Loucy (cell line): ENCODE measurements at regions not wholly inside any gene's neighbourhood (a gene's known extent, or its start where the extent isn't known, plus 50 kb on each side); places are given as distances from the start of the nearest gene placed in this dataset.

Experiments used
- EZH2phosphoT487 ChIP-seq: fragments of 200-600 bp; IDR thresholded peaks from 2 replicates; pipeline ENCODE4 v1.6.1; 2018; ENCODE audit warnings: antibody characterized with exemption, mild to moderate bottlenecking, moderate library complexity, borderline replicate concordance
- TF ChIP-seq, protein P1 (sequence below): fragments of 200-600 bp; sonication (generic); conservative IDR thresholded peaks from 2 replicates; pipeline ENCODE4 v1.5.1; 2014; ENCODE audit warnings: mild to moderate bottlenecking, antibody characterized with exemption, low read length

DNA sequence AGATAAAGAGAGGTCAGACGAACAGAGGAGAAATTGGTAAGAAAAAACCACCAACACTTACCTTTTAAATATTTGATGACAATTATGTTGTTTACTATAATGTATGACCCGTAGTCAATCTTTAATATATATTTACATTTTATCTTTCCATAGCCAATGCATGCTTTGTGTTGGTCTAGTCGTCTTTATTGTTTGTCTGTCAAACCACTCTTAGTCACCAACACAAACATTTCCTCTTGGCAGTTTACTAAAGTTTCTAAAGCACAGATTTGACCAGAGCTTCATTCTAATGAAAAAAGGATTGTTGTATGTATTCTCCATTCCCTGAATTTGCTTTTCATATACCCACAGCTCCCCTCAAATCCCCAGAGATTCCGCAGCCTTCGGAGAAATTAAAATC is 784.7 kb upstream of the PIK3C3 start:
- TF ChIP-seq, protein P1, sequence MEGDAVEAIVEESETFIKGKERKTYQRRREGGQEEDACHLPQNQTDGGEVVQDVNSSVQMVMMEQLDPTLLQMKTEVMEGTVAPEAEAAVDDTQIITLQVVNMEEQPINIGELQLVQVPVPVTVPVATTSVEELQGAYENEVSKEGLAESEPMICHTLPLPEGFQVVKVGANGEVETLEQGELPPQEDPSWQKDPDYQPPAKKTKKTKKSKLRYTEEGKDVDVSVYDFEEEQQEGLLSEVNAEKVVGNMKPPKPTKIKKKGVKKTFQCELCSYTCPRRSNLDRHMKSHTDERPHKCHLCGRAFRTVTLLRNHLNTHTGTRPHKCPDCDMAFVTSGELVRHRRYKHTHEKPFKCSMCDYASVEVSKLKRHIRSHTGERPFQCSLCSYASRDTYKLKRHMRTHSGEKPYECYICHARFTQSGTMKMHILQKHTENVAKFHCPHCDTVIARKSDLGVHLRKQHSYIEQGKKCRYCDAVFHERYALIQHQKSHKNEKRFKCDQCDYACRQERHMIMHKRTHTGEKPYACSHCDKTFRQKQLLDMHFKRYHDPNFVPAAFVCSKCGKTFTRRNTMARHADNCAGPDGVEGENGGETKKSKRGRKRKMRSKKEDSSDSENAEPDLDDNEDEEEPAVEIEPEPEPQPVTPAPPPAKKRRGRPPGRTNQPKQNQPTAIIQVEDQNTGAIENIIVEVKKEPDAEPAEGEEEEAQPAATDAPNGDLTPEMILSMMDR = no peak
- no peak for TF ChIP-seq EZH2phosphoT487
